GM19043 (cell line): ENCODE measurements at regions not wholly inside any gene's neighbourhood (a gene's known extent, or its start where the extent isn't known, plus 50 kb on each side); places are given as distances from the start of the nearest gene placed in this dataset.
"Not testable (repeated sequence)": the region's sequence is repeated elsewhere in the genome, so short reads cannot be mapped to it uniquely, and the experiment has no call there.

Experiments used
- ATAC-seq: cut with Tn5 transposase; IDR thresholded peaks from one replicate; pipeline ENCODE4 v1.9.1; 2021; ENCODE audit warnings: low read depth; ENCODE audit not compliant: unreplicated experiment

GRCh38 chr2:111250448-111251030 is 129.8 kb downstream of the BCL2L11 start:
- ATAC-seq, result no peak

GRCh38 chr2:111251711-111252110 is 131.0 kb downstream of the BCL2L11 start:
- no peak for ATAC-seq

GRCh38 chr2:111252436-111252835 is 131.7 kb downstream of the BCL2L11 start:
- no peak for ATAC-seq

GRCh38 chr2:111254916-111255315 is 134.2 kb downstream of the BCL2L11 start:
- ATAC-seq, result not testable (repeated sequence)

- ATAC-seq, result not testable (repeated sequence)
Observed at GRCh38 chr2:111256628-111257027, 135.9 kb downstream of the BCL2L11 start.

GRCh38 chr2:111257607-111258006 is 136.9 kb downstream of the BCL2L11 start:
- not testable (repeated sequence) for ATAC-seq

GRCh38 chr2:111258318-111258717 is 137.6 kb downstream of the BCL2L11 start:
- not testable (repeated sequence) for ATAC-seq

GRCh38 chr2:111262627-111263379 is 142.1 kb downstream of the BCL2L11 start:
- not testable (repeated sequence) for ATAC-seq

- not testable (repeated sequence) for ATAC-seq
Observed at GRCh38 chr2:111263380-111264017, 142.8 kb downstream of the BCL2L11 start.

GRCh38 chr2:111264956-111265355 is 144.2 kb downstream of the BCL2L11 start:
- ATAC-seq, result not testable (repeated sequence)

GRCh38 chr2:111266556-111266955 is 145.8 kb downstream of the BCL2L11 start:
- ATAC-seq, result not testable (repeated sequence)

GRCh38 chr2:111267038-111267437 is 146.3 kb downstream of the BCL2L11 start:
- ATAC-seq, result not testable (repeated sequence)

GRCh38 chr2:111269761-111270323 is 149.1 kb downstream of the BCL2L11 start:
- not testable (repeated sequence) for ATAC-seq

GRCh38 chr2:111270569-111270968 is 149.9 kb downstream of the BCL2L11 start:
- not testable (repeated sequence) for ATAC-seq

- ATAC-seq, result not testable (repeated sequence)
Observed at GRCh38 chr2:111271647-111272304, 151.1 kb downstream of the BCL2L11 start.

- ATAC-seq, result not testable (repeated sequence)
Observed at GRCh38 chr2:111273007-111273406, 152.3 kb downstream of the BCL2L11 start.

- ATAC-seq, result not testable (repeated sequence)
Observed at GRCh38 chr2:111275047-111275853, 154.5 kb downstream of the BCL2L11 start.

GRCh38 chr2:111275854-111276171 is 155.1 kb downstream of the BCL2L11 start:
- ATAC-seq, result not testable (repeated sequence)

GRCh38 chr2:111278133-111278532 is 157.4 kb downstream of the BCL2L11 start:
- ATAC-seq, result not testable (repeated sequence)
